D721Med (cell line): ENCODE measurements at regions not wholly inside any gene's neighbourhood (a gene's known extent, or its start where the extent isn't known, plus 50 kb on each side); places are given as distances from the start of the nearest gene placed in this dataset.
A peak's percentile ranks its signal among the peaks of the same experiment; 100 is the strongest.

Experiments used
- DNase-seq: peaks from one replicate; pipeline ENCODE4 v3.0.0; 2011; ENCODE audit warnings: low spot score; ENCODE audit not compliant: insufficient read length
- FAIRE-seq: peaks from 2 replicates; lab custom pipeline; 2011; peaks lifted over from hg19 to GRCh38; lab: Jason Lieb, UNC
- TF ChIP-seq, protein P1 (sequence below): IDR thresholded peaks from 2 replicates; pipeline ENCODE4 v1.5.1; 2012; ENCODE audit warnings: mild to moderate bottlenecking, control low read depth; ENCODE audit not compliant: insufficient read depth; ENCODE audit errors: missing control alignments

DNA sequence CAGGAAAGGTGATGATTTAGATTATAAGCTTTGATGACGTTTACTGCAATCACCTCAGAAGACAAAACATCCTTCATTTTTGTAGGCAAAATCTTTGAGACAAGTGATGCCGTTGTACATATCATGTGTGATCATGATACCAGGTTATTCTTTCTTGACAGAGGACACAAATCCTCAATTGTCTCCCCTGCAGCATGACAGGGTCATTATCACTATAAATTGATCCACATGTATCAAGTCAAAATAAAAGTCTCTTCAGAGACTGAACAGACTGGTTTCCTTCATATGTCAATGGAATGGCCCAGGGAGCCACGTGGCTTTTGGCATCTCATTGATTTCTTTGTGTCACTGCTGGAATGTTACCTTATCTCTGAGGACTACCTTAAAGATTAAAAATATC is 995.7 kb downstream of the FLRT2 start:
- FAIRE-seq: no peak
- TF ChIP-seq, protein P1, sequence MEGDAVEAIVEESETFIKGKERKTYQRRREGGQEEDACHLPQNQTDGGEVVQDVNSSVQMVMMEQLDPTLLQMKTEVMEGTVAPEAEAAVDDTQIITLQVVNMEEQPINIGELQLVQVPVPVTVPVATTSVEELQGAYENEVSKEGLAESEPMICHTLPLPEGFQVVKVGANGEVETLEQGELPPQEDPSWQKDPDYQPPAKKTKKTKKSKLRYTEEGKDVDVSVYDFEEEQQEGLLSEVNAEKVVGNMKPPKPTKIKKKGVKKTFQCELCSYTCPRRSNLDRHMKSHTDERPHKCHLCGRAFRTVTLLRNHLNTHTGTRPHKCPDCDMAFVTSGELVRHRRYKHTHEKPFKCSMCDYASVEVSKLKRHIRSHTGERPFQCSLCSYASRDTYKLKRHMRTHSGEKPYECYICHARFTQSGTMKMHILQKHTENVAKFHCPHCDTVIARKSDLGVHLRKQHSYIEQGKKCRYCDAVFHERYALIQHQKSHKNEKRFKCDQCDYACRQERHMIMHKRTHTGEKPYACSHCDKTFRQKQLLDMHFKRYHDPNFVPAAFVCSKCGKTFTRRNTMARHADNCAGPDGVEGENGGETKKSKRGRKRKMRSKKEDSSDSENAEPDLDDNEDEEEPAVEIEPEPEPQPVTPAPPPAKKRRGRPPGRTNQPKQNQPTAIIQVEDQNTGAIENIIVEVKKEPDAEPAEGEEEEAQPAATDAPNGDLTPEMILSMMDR: no peak
- no peak for DNase-seq

DNA sequence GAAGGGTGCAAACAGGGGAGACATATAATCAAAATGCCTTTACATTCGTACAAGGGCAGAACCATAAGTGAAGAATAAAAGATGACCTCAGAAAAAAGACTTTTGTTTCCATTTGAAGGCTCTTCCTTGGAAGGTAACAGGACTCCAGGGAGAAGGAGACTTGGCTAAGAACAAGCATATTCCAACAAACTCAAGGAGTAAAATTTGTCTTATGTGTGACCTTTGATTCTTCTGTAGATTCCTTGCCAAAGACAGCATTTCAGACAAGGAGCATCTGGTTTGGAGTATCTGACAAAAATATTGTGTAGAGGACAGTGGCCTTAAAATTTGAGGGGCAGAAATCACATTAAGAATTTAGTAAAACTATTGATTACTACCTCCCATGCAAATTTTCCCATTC is 991.9 kb downstream of the FLRT2 start:
- DNase-seq (no peak), FAIRE-seq (no peak)
- TF ChIP-seq, protein P1: no peak

DNA sequence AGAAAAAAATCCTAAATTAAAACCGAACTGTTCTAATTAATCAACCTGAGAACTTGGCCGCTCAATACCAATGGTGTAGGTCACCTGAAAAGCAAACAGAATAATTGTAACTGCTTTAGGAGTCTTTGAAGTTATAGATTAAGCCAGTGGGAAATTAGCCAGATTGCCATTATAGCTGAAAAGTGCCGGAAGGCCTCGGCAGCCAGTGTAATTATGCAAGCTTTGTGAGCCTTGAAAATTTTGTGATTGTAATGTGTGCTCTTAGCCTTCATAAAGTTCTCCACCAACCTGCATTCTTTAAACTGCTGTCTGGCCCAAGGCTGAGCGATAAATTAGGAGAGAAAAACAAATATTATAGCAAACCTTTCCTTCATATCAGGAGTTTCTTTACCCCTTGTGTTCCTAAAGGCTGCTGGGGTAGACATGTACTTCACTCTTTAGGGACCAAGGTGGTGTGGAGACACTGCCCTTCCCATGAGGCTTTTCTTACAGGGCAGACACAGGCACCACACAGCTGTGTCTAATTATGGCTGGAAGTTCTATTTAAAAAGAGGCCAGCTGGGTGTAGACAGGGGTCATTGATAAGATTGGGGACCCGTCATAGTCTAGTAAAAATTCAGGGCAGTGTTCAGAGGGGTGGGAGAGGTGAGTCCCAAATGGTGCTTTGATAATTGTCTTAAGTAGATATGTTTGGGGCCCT is 991.2 kb downstream of the FLRT2 start:
- TF ChIP-seq, protein P1: no peak
- FAIRE-seq (no peak), DNase-seq (no peak)

GRCh38 chr14:86518298-86518697 is 988.4 kb downstream of the FLRT2 start:
- TF ChIP-seq, protein P1: no peak
- FAIRE-seq (peak; percentile 90), DNase-seq (no peak)

GRCh38 chr14:86515195-86515594 is 985.3 kb downstream of the FLRT2 start:
- DNase-seq (no peak), FAIRE-seq (no peak)
- TF ChIP-seq, protein P1: no peak

- FAIRE-seq (no peak), DNase-seq (no peak)
- TF ChIP-seq, protein P1: no peak
Measured at GRCh38 chr14:86513564-86513963, 983.6 kb downstream of the FLRT2 start.

GRCh38 chr14:86513056-86513455 is 983.1 kb downstream of the FLRT2 start:
- FAIRE-seq (no peak), DNase-seq (no peak)
- TF ChIP-seq, protein P1: no peak
